Hematopoietic multipotent progenitor cell treated with erythropoietin and hydrocortisone succinate and interleukin-3 and kit ligand, for 15 days (in vitro differentiated cells): ENCODE measurements at regions not wholly inside any gene's neighbourhood (a gene's known extent, or its start where the extent isn't known, plus 50 kb on each side); places are given as distances from the start of the nearest gene placed in this dataset.
A peak's percentile ranks its signal among the peaks of the same experiment; 100 is the strongest.

Experiments used
- DNase-seq: peaks from one replicate; pipeline ENCODE4 v3.0.0-alpha.2; 2015; ENCODE audit warnings: low spot score

- peak; percentile 5 for DNase-seq
These were observed 734.2 kb upstream of the ADAMTS5 start for GRCh38 chr21:27700974-27701614.

- DNase-seq, result no peak
These were observed 728.4 kb upstream of the ADAMTS5 start for GRCh38 chr21:27695246-27695645.

GRCh38 chr21:27694667-27695066, 727.8 kb upstream of the ADAMTS5 start:
- DNase-seq, result no peak

- no peak for DNase-seq
These were observed 726.5 kb upstream of the ADAMTS5 start for GRCh38 chr21:27693376-27693775.

- DNase-seq, result no peak
These were observed 724.6 kb upstream of the ADAMTS5 start for GRCh38 chr21:27691516-27691915.

GRCh38 chr21:27691006-27691405, 724.1 kb upstream of the ADAMTS5 start:
- no peak for DNase-seq

GRCh38 chr21:27690426-27690825, 723.5 kb upstream of the ADAMTS5 start:
- DNase-seq, result no peak

GRCh38 chr21:27688773-27689172, 721.9 kb upstream of the ADAMTS5 start:
- DNase-seq, result no peak

- DNase-seq, result no peak
These were observed 716.4 kb upstream of the ADAMTS5 start for GRCh38 chr21:27683292-27683691.

GRCh38 chr21:27681841-27682240, 715.0 kb upstream of the ADAMTS5 start:
- no peak for DNase-seq

GRCh38 chr21:27681038-27681437, 714.1 kb upstream of the ADAMTS5 start:
- no peak for DNase-seq

- DNase-seq, result no peak
These were observed 713.3 kb upstream of the ADAMTS5 start for GRCh38 chr21:27680181-27680580.

GRCh38 chr21:27678511-27678910, 711.6 kb upstream of the ADAMTS5 start:
- no peak for DNase-seq

- no peak for DNase-seq
These were observed 710.7 kb upstream of the ADAMTS5 start for GRCh38 chr21:27677546-27677945.

GRCh38 chr21:27675306-27675705, 708.4 kb upstream of the ADAMTS5 start:
- no peak for DNase-seq

GRCh38 chr21:27674041-27674615, 707.2 kb upstream of the ADAMTS5 start:
- no peak for DNase-seq

- DNase-seq, result no peak
These were observed 706.7 kb upstream of the ADAMTS5 start for GRCh38 chr21:27673581-27673980.

GRCh38 chr21:27671207-27671606, 704.3 kb upstream of the ADAMTS5 start:
- no peak for DNase-seq

GRCh38 chr21:27653481-27653880, 686.6 kb upstream of the ADAMTS5 start:
- DNase-seq, result no peak

- no peak for DNase-seq
These were observed 682.9 kb upstream of the ADAMTS5 start for GRCh38 chr21:27649762-27650161.

- no peak for DNase-seq
These were observed 682.4 kb upstream of the ADAMTS5 start for GRCh38 chr21:27649323-27649722.

GRCh38 chr21:27648560-27648959, 681.7 kb upstream of the ADAMTS5 start:
- no peak for DNase-seq

GRCh38 chr21:27647921-27648320, 681.0 kb upstream of the ADAMTS5 start:
- DNase-seq, result no peak

- DNase-seq, result no peak
These were observed 680.5 kb upstream of the ADAMTS5 start for GRCh38 chr21:27647401-27647800.
